ENCODE measurements at regions not wholly inside any gene's neighbourhood (a gene's known extent, or its start where the extent isn't known, plus 50 kb on each side); places are given as distances from the start of the nearest gene placed in this dataset.

GRCh38 chr6:12543953-12544352, 172.6 kb upstream of the PHACTR1 start:
- no peaks in the 10 kb centered on the region for H3K27me3 Mint-ChIP-seq (ENCODE audit: insufficient read depth, unreplicated experiment)
- intact Hi-C loops (cut with micrococcal nuclease), result no loop called here
- no peak for DNase-seq (ENCODE audit: unreplicated experiment)
- BruUV-seq (replicated peaks), result no TSS peak
- ChIA-PET POLR2A (interaction anchor here (0.7 kb wide), 1 partner anchor 60 kb away, joined by 3 read pairs; no protein-coding TSS in a partner anchor), CTCF (interaction anchor here (0.7 kb wide), 1 partner anchor 8 kb away, joined by 4 read pairs; no protein-coding TSS in a partner anchor)
- H3K9me3 Mint-ChIP-seq (ENCODE audit: unreplicated experiment), result no peaks in the 10 kb centered on the region
- no peaks in the 10 kb centered on the region for H3K36me3 Mint-ChIP-seq (ENCODE audit: insufficient read depth, unreplicated experiment)
- H3K4me1 Mint-ChIP-seq (ENCODE audit: insufficient read depth, unreplicated experiment), result peaks cover 13% of the 10 kb centered on the region
- H3K4me3 Mint-ChIP-seq (ENCODE audit: unreplicated experiment), result no peak overlapping the region
- no peak for TF ChIP-seq CTCF (IDR thresholded peaks at IDR 0.05; ENCODE audit: unreplicated experiment)
- no peak overlapping the region for H3K27ac Mint-ChIP-seq (ENCODE audit: low read depth, unreplicated experiment)

GRCh38 chr6:12544821-12545565, 171.6 kb upstream of the PHACTR1 start:
- Mint-ChIP-seq H3K27ac (ENCODE audit: low read depth, unreplicated experiment) (no peak overlapping the region), H3K9me3 (ENCODE audit: unreplicated experiment) (no peaks in the 10 kb centered on the region), H3K27me3 (ENCODE audit: insufficient read depth, unreplicated experiment) (no peaks in the 10 kb centered on the region), H3K4me3 (ENCODE audit: unreplicated experiment) (no peak overlapping the region), H3K4me1 (ENCODE audit: insufficient read depth, unreplicated experiment) (peaks cover 13% of the 10 kb centered on the region), H3K36me3 (ENCODE audit: insufficient read depth, unreplicated experiment) (no peaks in the 10 kb centered on the region)
- no TSS peak for BruUV-seq (replicated peaks)
- intact Hi-C loops (cut with micrococcal nuclease), result no loop called here
- TF ChIP-seq CTCF (IDR thresholded peaks at IDR 0.05; ENCODE audit: unreplicated experiment), result no peak
- no peak for DNase-seq (ENCODE audit: unreplicated experiment)
- CTCF ChIA-PET, result interaction anchor here (0.7 kb wide), 1 partner anchor 9 kb away, joined by 4 read pairs; no protein-coding TSS in a partner anchor
- POLR2A ChIA-PET, result interaction anchor here (0.8 to 1.0 kb wide), 2 partner anchors 32 to 37 kb away, joined by 3 to 4 read pairs; no protein-coding TSS in a partner anchor

DNA sequence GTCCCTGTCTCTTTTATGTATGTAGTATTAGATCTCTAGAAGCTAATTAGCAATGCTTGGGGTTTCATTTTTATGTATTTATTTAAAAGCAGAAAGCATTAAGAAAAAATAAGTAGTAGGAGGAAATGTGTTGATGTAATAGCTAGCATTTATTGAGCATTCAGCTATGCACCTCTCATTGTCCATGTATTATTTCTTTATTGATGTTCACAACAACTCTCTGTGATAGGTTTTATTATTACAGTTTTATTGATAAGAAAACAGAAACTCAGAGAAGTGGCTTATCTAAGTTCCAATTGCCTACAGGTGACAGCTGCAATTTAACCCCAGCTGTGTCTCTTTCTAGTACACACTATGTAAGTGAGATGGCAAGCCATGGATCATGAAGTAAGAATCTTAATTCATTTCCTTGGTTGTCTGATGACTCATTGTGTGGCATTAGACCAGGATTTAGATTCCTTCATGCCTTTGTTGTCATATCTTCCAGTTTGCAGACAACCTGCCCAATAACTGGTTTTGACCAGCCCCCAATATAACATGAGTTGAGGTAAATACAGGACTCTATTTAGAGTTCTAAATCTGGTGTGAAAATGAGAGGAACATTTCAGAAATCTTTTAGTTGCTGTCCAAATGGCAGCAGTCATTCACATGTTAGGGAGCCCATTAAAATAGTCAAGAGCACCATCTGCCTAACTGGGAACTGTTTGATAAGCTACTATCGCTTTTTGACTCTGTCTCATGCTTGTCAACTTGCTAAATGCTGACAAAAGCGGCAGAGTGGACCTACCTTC, 170.8 kb upstream of the PHACTR1 start:
- Mint-ChIP-seq H3K27ac (ENCODE audit: low read depth, unreplicated experiment) (no peak overlapping the region), H3K9me3 (ENCODE audit: unreplicated experiment) (no peaks in the 10 kb centered on the region), H3K4me3 (ENCODE audit: unreplicated experiment) (no peak overlapping the region), H3K36me3 (ENCODE audit: insufficient read depth, unreplicated experiment) (no peaks in the 10 kb centered on the region), H3K4me1 (ENCODE audit: insufficient read depth, unreplicated experiment) (peaks cover 13% of the 10 kb centered on the region), H3K27me3 (ENCODE audit: insufficient read depth, unreplicated experiment) (no peaks in the 10 kb centered on the region)
- ChIA-PET POLR2A (interaction anchor here (0.8 to 1.0 kb wide), 2 partner anchors 31 to 38 kb away, joined by 4 to 5 read pairs; no protein-coding TSS in a partner anchor), CTCF (interaction anchor here (0.7 kb wide), 2 partner anchors 12 to 40 kb away, joined by 3 read pairs; no protein-coding TSS in a partner anchor)
- intact Hi-C loops (cut with micrococcal nuclease), result no loop called here
- no TSS peak for BruUV-seq (replicated peaks)
- TF ChIP-seq CTCF (IDR thresholded peaks at IDR 0.05; ENCODE audit: unreplicated experiment), result no peak
- peak; percentile 74 for DNase-seq (ENCODE audit: unreplicated experiment)

GRCh38 chr6:12546410-12547002, 170.1 kb upstream of the PHACTR1 start:
- Mint-ChIP-seq H3K4me3 (ENCODE audit: unreplicated experiment) (no peak overlapping the region), H3K36me3 (ENCODE audit: insufficient read depth, unreplicated experiment) (no peaks in the 10 kb centered on the region), H3K27me3 (ENCODE audit: insufficient read depth, unreplicated experiment) (no peaks in the 10 kb centered on the region), H3K4me1 (ENCODE audit: insufficient read depth, unreplicated experiment) (peaks cover 13% of the 10 kb centered on the region), H3K27ac (ENCODE audit: low read depth, unreplicated experiment) (no peak overlapping the region), H3K9me3 (ENCODE audit: unreplicated experiment) (no peaks in the 10 kb centered on the region)
- TF ChIP-seq CTCF (IDR thresholded peaks at IDR 0.05; ENCODE audit: unreplicated experiment), result no peak
- ChIA-PET CTCF (interaction anchor here (0.7 kb wide), 1 partner anchor 41 kb away, joined by 3 read pairs; no protein-coding TSS in a partner anchor), POLR2A (interaction anchor here (0.7 to 1.0 kb wide), 2 partner anchors 26 to 30 kb away, joined by 3 to 5 read pairs; no protein-coding TSS in a partner anchor)
- intact Hi-C loops (cut with micrococcal nuclease), result no loop called here
- BruUV-seq (replicated peaks), result no TSS peak
- no peak for DNase-seq (ENCODE audit: unreplicated experiment)
